ENCODE measurements at regions not wholly inside any gene's neighbourhood (a gene's known extent, or its start where the extent isn't known, plus 50 kb on each side); places are given as distances from the start of the nearest gene placed in this dataset.

DNA sequence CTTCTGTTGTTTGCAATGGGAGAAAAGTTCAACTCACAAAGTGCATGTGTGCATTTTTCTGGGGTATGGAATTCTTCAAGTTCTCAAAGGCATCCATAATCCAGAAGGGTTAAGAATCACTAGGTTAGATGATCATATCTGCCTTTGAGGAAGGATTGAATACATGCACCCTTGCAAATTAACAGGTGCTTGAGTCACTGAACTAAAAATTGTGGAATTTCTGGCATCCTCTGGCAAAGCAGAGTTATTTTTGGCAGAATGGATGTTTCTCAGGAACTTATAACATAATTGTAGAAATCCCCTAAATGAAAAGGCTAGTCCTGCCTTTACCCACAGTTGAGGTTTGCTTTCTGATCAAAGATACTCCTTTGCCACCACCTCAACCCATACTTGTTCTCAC lies 136.5 kb upstream of the DYRK2 start:
- no peak for DNase-seq
- Histone ChIP-seq H3K36me3 (ENCODE audit: low read depth) (no peaks in the 10 kb centered on the region), H3K4me3 (no peak overlapping the region), H3K9me3 (no peaks in the 10 kb centered on the region), H3K4me1 (ENCODE audit: low read depth) (no peaks in the 10 kb centered on the region)
- no peak for ATAC-seq
- intact Hi-C loops (cut with DNase I, micrococcal nuclease), result no loop called here
- TF ChIP-seq, protein P1, sequence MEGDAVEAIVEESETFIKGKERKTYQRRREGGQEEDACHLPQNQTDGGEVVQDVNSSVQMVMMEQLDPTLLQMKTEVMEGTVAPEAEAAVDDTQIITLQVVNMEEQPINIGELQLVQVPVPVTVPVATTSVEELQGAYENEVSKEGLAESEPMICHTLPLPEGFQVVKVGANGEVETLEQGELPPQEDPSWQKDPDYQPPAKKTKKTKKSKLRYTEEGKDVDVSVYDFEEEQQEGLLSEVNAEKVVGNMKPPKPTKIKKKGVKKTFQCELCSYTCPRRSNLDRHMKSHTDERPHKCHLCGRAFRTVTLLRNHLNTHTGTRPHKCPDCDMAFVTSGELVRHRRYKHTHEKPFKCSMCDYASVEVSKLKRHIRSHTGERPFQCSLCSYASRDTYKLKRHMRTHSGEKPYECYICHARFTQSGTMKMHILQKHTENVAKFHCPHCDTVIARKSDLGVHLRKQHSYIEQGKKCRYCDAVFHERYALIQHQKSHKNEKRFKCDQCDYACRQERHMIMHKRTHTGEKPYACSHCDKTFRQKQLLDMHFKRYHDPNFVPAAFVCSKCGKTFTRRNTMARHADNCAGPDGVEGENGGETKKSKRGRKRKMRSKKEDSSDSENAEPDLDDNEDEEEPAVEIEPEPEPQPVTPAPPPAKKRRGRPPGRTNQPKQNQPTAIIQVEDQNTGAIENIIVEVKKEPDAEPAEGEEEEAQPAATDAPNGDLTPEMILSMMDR (IDR thresholded peaks at IDR 0.05), result no peak

DNA sequence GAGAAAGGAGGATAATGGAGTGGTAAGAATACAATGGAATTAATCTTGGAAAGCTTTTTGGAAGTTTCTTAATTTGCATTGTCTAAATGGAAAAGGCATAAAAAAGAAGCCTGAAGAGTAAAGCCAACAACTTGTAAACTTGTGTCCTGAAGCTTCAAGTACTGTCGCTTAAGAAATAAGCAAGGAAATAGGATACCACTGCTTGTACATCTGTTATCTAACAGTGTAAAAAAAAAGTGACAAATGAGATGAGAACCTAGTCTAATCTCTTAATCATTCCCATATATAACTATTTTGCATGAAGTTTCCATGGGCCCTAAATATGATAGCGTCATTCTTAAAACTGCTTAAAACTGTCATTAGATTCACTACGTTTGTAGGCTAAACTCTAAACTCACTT lies 134.0 kb upstream of the DYRK2 start:
- no peak for ATAC-seq
- intact Hi-C loops (cut with DNase I, micrococcal nuclease), result no loop called here
- Histone ChIP-seq H3K36me3 (ENCODE audit: low read depth) (no peaks in the 10 kb centered on the region), H3K9me3 (no peaks in the 10 kb centered on the region), H3K4me1 (ENCODE audit: low read depth) (no peaks in the 10 kb centered on the region), H3K4me3 (no peak overlapping the region)
- TF ChIP-seq, protein P1 (IDR thresholded peaks at IDR 0.05), result no peak
- DNase-seq, result no peak

DNA sequence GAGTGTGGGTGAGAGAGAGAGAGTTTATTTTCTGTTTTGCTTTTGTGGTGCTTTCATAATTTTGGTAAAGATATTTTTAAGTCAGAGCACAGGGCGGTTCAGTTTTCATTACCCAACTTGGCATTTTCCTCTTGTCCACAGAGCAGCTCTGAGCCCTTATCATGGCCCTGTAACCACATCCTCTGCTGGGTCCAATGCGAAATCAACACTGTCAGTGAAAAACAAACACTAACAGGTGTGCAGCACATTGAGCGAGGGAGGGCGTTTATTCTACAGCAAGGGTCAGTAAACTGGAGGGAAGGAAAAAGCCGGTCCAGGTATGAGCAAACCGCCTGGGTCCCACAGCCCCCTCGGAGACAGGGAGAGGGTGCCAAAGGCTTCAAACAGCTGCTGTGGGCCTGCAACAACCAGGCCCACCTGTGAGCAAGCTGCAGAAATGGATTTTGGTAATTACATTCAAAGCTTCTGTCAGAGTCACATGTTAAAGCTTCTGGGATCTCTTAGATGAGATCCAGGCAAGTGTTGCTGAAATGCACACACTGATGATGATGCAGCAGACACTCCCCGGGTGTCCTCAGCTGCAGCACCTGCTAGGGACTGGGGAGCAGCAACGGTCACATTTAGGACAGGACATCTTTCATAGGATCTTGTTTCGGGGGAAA lies 132.7 kb upstream of the DYRK2 start:
- TF ChIP-seq, protein P1 (IDR thresholded peaks at IDR 0.05), result no peak
- Histone ChIP-seq H3K9me3 (no peaks in the 10 kb centered on the region), H3K4me3 (no peak overlapping the region), H3K36me3 (ENCODE audit: low read depth) (no peaks in the 10 kb centered on the region), H3K4me1 (ENCODE audit: low read depth) (no peaks in the 10 kb centered on the region)
- ATAC-seq (peak; percentile 88), DNase-seq (peak in 2 of 3 donors; percentile 35 to 58)
- intact Hi-C loops (cut with DNase I, micrococcal nuclease), result no loop called here

DNA sequence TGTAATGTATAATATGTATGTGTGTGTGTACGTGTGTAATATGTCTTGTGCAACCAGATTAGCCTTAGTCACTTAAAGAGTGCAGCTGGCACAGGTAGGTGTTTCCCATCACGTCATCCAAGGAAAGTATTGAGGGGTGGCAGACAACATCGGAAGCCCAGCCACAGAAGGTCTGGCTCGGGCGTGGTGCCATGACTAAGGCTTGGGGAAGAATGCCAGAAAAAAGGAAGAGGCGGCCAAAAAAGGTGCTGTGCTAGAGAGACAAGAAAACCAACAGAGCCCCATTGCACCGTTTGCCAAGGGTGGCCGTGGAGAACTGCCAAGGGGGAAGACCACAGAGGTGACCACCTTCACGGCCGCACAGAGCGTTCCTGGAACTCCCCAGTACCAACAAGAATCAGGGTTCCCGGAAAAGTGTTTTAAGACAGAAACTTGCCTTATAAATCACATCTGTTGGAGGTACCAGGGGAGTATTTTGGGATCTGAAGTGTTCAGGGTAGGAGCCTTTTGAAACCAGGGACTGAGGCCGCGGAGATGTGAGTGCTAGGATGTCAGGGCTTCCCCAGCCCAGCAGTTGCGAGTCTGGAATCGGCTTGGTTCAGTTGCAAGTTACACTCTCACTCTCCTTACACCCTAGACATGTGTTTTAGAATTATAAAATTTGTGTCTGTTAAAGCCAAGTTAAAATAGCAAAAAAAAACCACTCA lies 131.2 kb upstream of the DYRK2 start:
- peak; percentile 72 for ATAC-seq
- no peak overlapping the region for H3K4me3 ChIP-seq
- intact Hi-C loops (cut with DNase I, micrococcal nuclease), result no loop called here
- H3K9me3 ChIP-seq, result no peaks in the 10 kb centered on the region
- DNase-seq, result peak in 1 of 3 donors; percentile 49
- TF ChIP-seq, protein P1 (IDR thresholded peaks at IDR 0.05), result no peak
- no peaks in the 10 kb centered on the region for H3K4me1 ChIP-seq (ENCODE audit: low read depth)
- no peaks in the 10 kb centered on the region for H3K36me3 ChIP-seq (ENCODE audit: low read depth)

DNA sequence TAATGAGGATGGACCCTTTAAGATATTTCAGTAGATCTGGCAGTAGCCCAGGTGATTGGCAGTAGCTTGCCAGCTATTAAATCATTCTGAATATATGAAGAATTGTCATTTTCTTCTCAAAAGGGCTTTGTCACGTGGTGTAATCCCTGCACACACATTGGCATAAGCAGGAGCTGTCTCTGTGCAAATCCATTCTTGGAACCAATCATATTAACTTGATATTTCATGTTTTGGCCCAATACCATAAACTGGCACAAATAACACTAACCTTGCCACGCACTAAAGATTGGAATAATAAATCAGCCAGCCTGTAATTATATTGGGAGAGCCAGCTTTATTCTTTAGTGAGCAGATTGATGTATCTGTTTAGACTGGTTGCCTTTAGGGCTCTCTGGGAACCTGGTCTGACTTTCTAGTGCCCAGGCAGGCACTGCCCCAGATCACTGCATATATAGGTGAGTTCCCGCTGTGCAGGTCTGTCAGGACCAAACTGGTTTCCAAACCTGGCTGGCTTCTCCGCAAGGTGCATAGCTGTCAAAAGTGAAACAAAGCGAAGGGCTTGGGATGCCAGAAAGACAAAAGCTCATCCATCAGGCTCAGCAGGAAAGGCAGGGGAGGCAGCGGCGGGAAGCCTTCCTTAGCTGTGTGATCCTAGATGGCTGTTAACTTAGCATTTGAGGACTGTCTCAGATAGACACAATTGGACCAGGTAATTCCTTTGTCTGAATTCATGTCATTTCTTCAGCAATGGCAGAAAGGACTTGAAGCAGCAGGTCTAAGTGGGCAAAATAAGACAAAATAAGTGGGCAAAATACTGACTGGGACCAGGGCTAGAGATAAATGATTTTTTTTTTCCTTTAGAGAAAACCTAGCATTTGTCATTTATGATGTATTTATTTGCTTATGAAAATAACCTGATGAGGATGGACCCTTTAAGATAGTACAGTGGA lies 128.8 kb upstream of the DYRK2 start:
- DNase-seq, result no peak
- H3K4me3 ChIP-seq, result no peak overlapping the region
- H3K9me3 ChIP-seq, result no peaks in the 10 kb centered on the region
- H3K36me3 ChIP-seq (ENCODE audit: low read depth), result no peaks in the 10 kb centered on the region
- ATAC-seq, result no peak
- TF ChIP-seq, protein P1 (IDR thresholded peaks at IDR 0.05), result no peak
- intact Hi-C loops (cut with DNase I, micrococcal nuclease), result no loop called here
- no peaks in the 10 kb centered on the region for H3K4me1 ChIP-seq (ENCODE audit: low read depth)
